GM23338 (cell line): ENCODE measurements at regions not wholly inside any gene's neighbourhood (a gene's known extent, or its start where the extent isn't known, plus 50 kb on each side); places are given as distances from the start of the nearest gene placed in this dataset.

Experiments
- ATAC-seq: fragments of 200-7000 bp; cut with Tn5 transposase; 3 replicates; pipeline ENCODE4 v1.9.1; 2020
- DNase-seq: peaks from one replicate; pipeline ENCODE4 v3.0.0-alpha.2; 2015; ENCODE audit warnings: low spot score
- H2AFZ ChIP-seq: fragments of 200-600 bp; sonication (generic); 2 replicates; pipeline ENCODE4 v1.8.0; 2016; ENCODE audit warnings: antibody characterized with exemption, mild to moderate bottlenecking, moderate library complexity
- H3F3A ChIP-seq: fragments of 200-600 bp; sonication (generic); replicated peaks from 2 replicates; pipeline ENCODE4 v1.8.0; 2017; ENCODE audit warnings: antibody characterized with exemption, mixed run types, low read depth
- H3K27ac ChIP-seq: fragments of 200-600 bp; sonication (generic); 2 replicates; pipeline ENCODE4 v1.6.1; 2016; ENCODE audit warnings: low read depth
- H3K27me3 ChIP-seq: fragments of 200-600 bp; sonication (generic); 2 replicates; pipeline ENCODE4 v1.8.0; 2016; ENCODE audit warnings: mild to moderate bottlenecking, mixed run types, moderate library complexity; ENCODE audit not compliant: insufficient read depth
- H3K36me3 ChIP-seq: fragments of 200-600 bp; sonication (generic); 2 replicates; pipeline ENCODE4 v1.8.0; 2016; ENCODE audit warnings: mild to moderate bottlenecking; ENCODE audit not compliant: insufficient read depth
- H3K4me1 ChIP-seq: fragments of 200-600 bp; sonication (generic); 2 replicates; pipeline ENCODE4 v1.8.0; 2016; ENCODE audit warnings: mild to moderate bottlenecking, moderate library complexity; ENCODE audit not compliant: insufficient read depth
- H3K4me2 ChIP-seq: fragments of 200-600 bp; sonication (generic); 2 replicates; pipeline ENCODE4 v1.7.1; 2017; ENCODE audit warnings: mixed run types
- H3K4me3 ChIP-seq: fragments of 200-600 bp; sonication (generic); 2 replicates; pipeline ENCODE4 v1.6.1; 2016; ENCODE audit warnings: mixed run types
- H3K79me2 ChIP-seq: fragments of 200-600 bp; sonication (generic); replicated peaks from 2 replicates; pipeline ENCODE4 v1.8.0; 2017; ENCODE audit warnings: mild to moderate bottlenecking; ENCODE audit not compliant: insufficient read depth
- H3K9me2 ChIP-seq: fragments of 200-600 bp; sonication (generic); 2 replicates; pipeline ENCODE4 v1.8.0; 2017; ENCODE audit not compliant: insufficient read depth
- H4K20me1 ChIP-seq: fragments of 200-600 bp; sonication (generic); replicated peaks from 2 replicates; pipeline ENCODE4 v1.8.0; 2017; ENCODE audit warnings: mild to moderate bottlenecking; ENCODE audit not compliant: insufficient read depth
- H3K27ac Mint-ChIP-seq: 2 replicates; pipeline ENCODE4 v1.8.0; 2020; ENCODE audit warnings: inconsistent platforms, mild to moderate bottlenecking, moderate library complexity, mixed read lengths
- H3K27me3 Mint-ChIP-seq: 3 replicates; pipeline ENCODE4 v1.8.0; 2022; ENCODE audit warnings: low read depth, mild to moderate bottlenecking, moderate library complexity, mixed read lengths, inconsistent platforms; ENCODE audit not compliant: insufficient read depth, poor library complexity
- H3K36me3 Mint-ChIP-seq: 3 replicates; pipeline ENCODE4 v1.8.0; 2021; ENCODE audit warnings: low read depth, mild to moderate bottlenecking, inconsistent platforms, moderate library complexity, mixed read lengths
- H3K4me1 Mint-ChIP-seq: 3 replicates; pipeline ENCODE4 v1.8.0; 2020; ENCODE audit warnings: mild to moderate bottlenecking, inconsistent platforms, mixed read lengths
- H3K4me3 Mint-ChIP-seq: 3 replicates; pipeline ENCODE4 v1.8.0; 2021; ENCODE audit warnings: moderate library complexity, mild to moderate bottlenecking, inconsistent platforms, mixed read lengths
- H3K9me3 Mint-ChIP-seq: 3 replicates; pipeline ENCODE4 v1.8.0; 2020; ENCODE audit warnings: moderate library complexity, mild to moderate bottlenecking, inconsistent platforms, mixed read lengths
- CREB1 ChIP-seq: fragments of 250-450 bp; sonication (Bioruptor Pico); IDR thresholded peaks from 2 replicates; pipeline ENCODE4 v1.5.0; 2020; ENCODE audit warnings: low read depth, mild to moderate bottlenecking, moderate library complexity
- CTCF ChIP-seq, 2 experiments: fragments of 200-600 bp in 1 of 2; sonication (generic) in 1 of 2; conservative IDR thresholded peaks; 2 replicates each; pipeline versions ENCODE4 v1.5.1 to v1.6.1; 2016 to 2017; ENCODE audit warnings: antibody characterized with exemption in 2 of 2, low read depth in 2 of 2, mild to moderate bottlenecking in 2 of 2, moderate library complexity in 1 of 2
- ETS1 ChIP-seq: IDR thresholded peaks from 2 replicates; pipeline ENCODE4 v1.6.1; 2016; ENCODE audit warnings: antibody characterized with exemption
- EZH2 ChIP-seq: fragments of 200-600 bp; sonication (generic); IDR thresholded peaks from one replicate; pipeline ENCODE4 v1.8.0; 2017; ENCODE audit warnings: antibody characterized with exemption, mild to moderate bottlenecking, low read depth; ENCODE audit not compliant: unreplicated experiment
- EZH2phosphoT487 ChIP-seq: fragments of 200-600 bp; sonication (generic); IDR thresholded peaks from one replicate; pipeline ENCODE4 v1.8.1; 2018; ENCODE audit warnings: antibody characterized with exemption; ENCODE audit not compliant: unreplicated experiment
- JUNB ChIP-seq: IDR thresholded peaks from one replicate; pipeline ENCODE4 v1.6.1; 2016; ENCODE audit warnings: antibody characterized with exemption; ENCODE audit not compliant: unreplicated experiment
- NANOG ChIP-seq: IDR thresholded peaks from 2 replicates; pipeline ENCODE4 v1.6.1; 2016; ENCODE audit warnings: antibody characterized with exemption, borderline replicate concordance
- STAT1 ChIP-seq: IDR thresholded peaks from one replicate; pipeline ENCODE4 v1.6.1; 2016; ENCODE audit warnings: antibody characterized with exemption; ENCODE audit not compliant: unreplicated experiment
- ZNF114 ChIP-seq: fragments of 250-450 bp; sonication (Bioruptor Pico); IDR thresholded peaks from 2 replicates; pipeline ENCODE4 v1.5.0; 2020; ENCODE audit warnings: mild to moderate bottlenecking, moderate library complexity
- ZNF331 ChIP-seq: fragments of 250-450 bp; sonication (Bioruptor Pico); IDR thresholded peaks from 2 replicates; pipeline ENCODE4 v1.5.0; 2020; ENCODE audit warnings: low read depth, mild to moderate bottlenecking, moderate library complexity
- ZNF462 ChIP-seq: fragments of 250-450 bp; sonication (Bioruptor Pico); IDR thresholded peaks from 2 replicates; pipeline ENCODE4 v1.5.0; 2020; ENCODE audit warnings: mild to moderate bottlenecking, moderate library complexity

GRCh38 chr2:138879931-138880330, 99.7 kb upstream of the NXPH2 start (continued):
- TF ChIP-seq NANOG (no peak), ZNF331 (no peak), EZH2phosphoT487 (no peak), CREB1 (CRISPR knock-in tag) (no peak)

- ATAC-seq, result no peak
- peak overlapping the region; percentile 28; the same call in 1 of the 2 replicates for H2AFZ ChIP-seq
- no peaks in the 10 kb centered on the region for H4K20me1 ChIP-seq
- TF ChIP-seq ZNF331 (no peak), EZH2phosphoT487 (no peak)
- no peaks in the 10 kb centered on the region for H3K4me1 ChIP-seq
- no peaks in the 10 kb centered on the region for H3K9me2 ChIP-seq
- H3F3A ChIP-seq, result no peaks in the 10 kb centered on the region
- H3K4me3 Mint-ChIP-seq, result no peak overlapping the region
- no peaks in the 10 kb centered on the region for H3K4me1 Mint-ChIP-seq
- peaks cover 1% of the 10 kb centered on the region; the same call in 2 of the 3 replicates for H3K9me3 Mint-ChIP-seq
- DNase-seq, result no peak
- no peak overlapping the region for H3K4me3 ChIP-seq
- H3K79me2 ChIP-seq, result no peaks in the 10 kb centered on the region
- no peaks in the 10 kb centered on the region for H3K36me3 Mint-ChIP-seq
- no peaks in the 10 kb centered on the region for H3K27me3 ChIP-seq
- H3K36me3 ChIP-seq, result no peaks in the 10 kb centered on the region
- no peak overlapping the region for H3K27ac ChIP-seq
- no peak overlapping the region for H3K4me2 ChIP-seq
- H3K27ac Mint-ChIP-seq, result no peak overlapping the region
- H3K27me3 Mint-ChIP-seq, result no peaks in the 10 kb centered on the region
These were observed 97.2 kb upstream of the NXPH2 start for GRCh38 chr2:138877421-138877820.

GRCh38 chr2:138874251-138874650, 94.1 kb upstream of the NXPH2 start:
- Histone ChIP-seq H3K4me1 (no peaks in the 10 kb centered on the region), H2AFZ (no peak overlapping the region), H4K20me1 (no peaks in the 10 kb centered on the region), H3K9me2 (0 out of 2 replicates have a peak, but pooled peaks cover under 1% of the 10 kb centered on the region), H3K4me2 (no peak overlapping the region), H3K4me3 (no peak overlapping the region), H3K79me2 (no peaks in the 10 kb centered on the region), H3K36me3 (no peaks in the 10 kb centered on the region), H3F3A (no peaks in the 10 kb centered on the region), H3K27ac (no peak overlapping the region), H3K27me3 (no peaks in the 10 kb centered on the region)
- no peaks in the 10 kb centered on the region for H3K4me1 Mint-ChIP-seq
- peaks cover 12% of the 10 kb centered on the region; the same call in 2 of the 3 replicates for H3K9me3 Mint-ChIP-seq
- DNase-seq (no peak), ATAC-seq (no peak)
- H3K27me3 Mint-ChIP-seq, result no peaks in the 10 kb centered on the region
- no peak overlapping the region for H3K27ac Mint-ChIP-seq
- H3K36me3 Mint-ChIP-seq, result no peaks in the 10 kb centered on the region
- H3K4me3 Mint-ChIP-seq, result no peak overlapping the region
- TF ChIP-seq ZNF462 (CRISPR knock-in tag) (no peak), STAT1 (no peak), CREB1 (CRISPR knock-in tag) (no peak), JUNB (no peak), ZNF331 (no peak), CTCF (conservative IDR thresholded peaks at IDR 0.05; ENCODE audit: low read depth in 2 of 2) (no peak), EZH2 (no peak), NANOG (no peak), ETS1 (no peak), EZH2phosphoT487 (no peak), ZNF114 (no peak)
